Body of pancreas (tissue), 4 donors: ENCODE measurements at regions not wholly inside any gene's neighbourhood (a gene's known extent, or its start where the extent isn't known, plus 50 kb on each side); places are given as distances from the start of the nearest gene placed in this dataset.
A peak's percentile ranks its signal among the peaks of the same experiment; 100 is the strongest.

ENCODE experiments used
- ATAC-seq: fragments of 150-250 bp; one replicate; pipeline ENCODE4 v1.9.1; 2016
- DNase-seq, 4 donors: peaks; one replicate each; pipeline ENCODE4 v3.0.0-alpha.2; 2019
- H3K27ac ChIP-seq, 4 donors: fragments of 200-600 bp; sonication (generic); 1 replicate in 3 of 4; 2 replicates in 1 of 4; pipeline versions ENCODE4 v1.5.1 to v1.6.1; 2016 to 2019; ENCODE audit warnings: mild to moderate bottlenecking in 1 of 4, mixed read lengths in 1 of 4, moderate library complexity in 1 of 4
- H3K27me3 ChIP-seq, 2 donors: fragments of 200-600 bp; sonication (generic); one replicate each; pipeline ENCODE4 v1.6.0; 2016; ENCODE audit warnings: mild to moderate bottlenecking in 1 of 2
- H3K36me3 ChIP-seq, 2 donors: fragments of 200-600 bp; sonication (generic); replicated peaks in 1 of 2; 2 replicates each; pipeline ENCODE4 v1.5.1; 2016; ENCODE audit warnings: low read depth in 2 of 2; ENCODE audit not compliant: insufficient read depth in 1 of 2
- H3K4me1 ChIP-seq: fragments of 200-600 bp; sonication (generic); one replicate; pipeline ENCODE4 v1.6.0; 2016
- H3K4me3 ChIP-seq, 2 donors: fragments of 200-600 bp; sonication (generic); 1 replicate in 1 of 2; 2 replicates in 1 of 2; pipeline ENCODE4 v1.5.1; 2016 to 2019
- H3K9me3 ChIP-seq, 3 donors: fragments of 200-600 bp; sonication (generic); 1 replicate in 2 of 3; 2 replicates in 1 of 3; pipeline ENCODE4 v1.5.1; 2016
- CTCF ChIP-seq, 7 experiments: fragments of 450-650 bp in 4 of 7; fragments of 200-600 bp in 3 of 7; sonication (generic) in 3 of 7; IDR thresholded peaks; one replicate each; pipeline ENCODE4 v1.5.1; 2016 to 2019; ENCODE audit warnings: antibody characterized with exemption in 7 of 7
- POLR2A ChIP-seq, 3 donors: fragments of 450-650 bp; IDR thresholded peaks; one replicate each; pipeline ENCODE4 v1.6.1; 2016; ENCODE audit warnings: antibody characterized with exemption in 3 of 3, mild to moderate bottlenecking in 2 of 3
- WGBS, 2 donors: methylation state at CpG; one replicate each; pipeline ENCODE4 v1.1.5; 2017; 5-methylcytosine and 5-hydroxymethylcytosine counted together
- intact Hi-C: fragments of 100-400 bp; cut with DNase I; formaldehyde crosslinking; loops from one replicate; pipeline ENCODE4 v1.15.1; 2023

GRCh38 chr18:34959211-34959829 is 81.9 kb upstream of the MAPRE2 start:
- WGBS, 2 donors: 23 to 31% methylated on average over 1 of the region's 1 CpG
- no peaks in the 10 kb centered on the region for H3K9me3 ChIP-seq
- H3K4me1 ChIP-seq: peaks cover 5% of the 10 kb centered on the region
- DNase-seq (no peak), ATAC-seq (peak; percentile 80)
- intact Hi-C loops: no loop called here
- H3K36me3 ChIP-seq: no peaks in the 10 kb centered on the region
- TF ChIP-seq CTCF (IDR thresholded peaks at IDR 0.05): no peak
- no peak for TF ChIP-seq POLR2A (IDR thresholded peaks at IDR 0.05)
- H3K27ac ChIP-seq: no peak overlapping the region
- no peak overlapping the region for H3K4me3 ChIP-seq
- no peaks in the 10 kb centered on the region for H3K27me3 ChIP-seq

- no peak overlapping the region for H3K4me3 ChIP-seq
- H3K27me3 ChIP-seq: no peaks in the 10 kb centered on the region
- H3K27ac ChIP-seq: no peak overlapping the region
- TF ChIP-seq POLR2A (IDR thresholded peaks at IDR 0.05) (no peak), CTCF (IDR thresholded peaks at IDR 0.05) (no peak)
- DNase-seq (no peak), ATAC-seq (no peak)
- intact Hi-C loops: no loop called here
- H3K36me3 ChIP-seq: no peaks in the 10 kb centered on the region
- H3K4me1 ChIP-seq: peaks cover 5% of the 10 kb centered on the region
- 65 to 71% methylated on average over 4 of the region's 4 CpGs for WGBS, 2 donors
- H3K9me3 ChIP-seq: no peaks in the 10 kb centered on the region
Measured at GRCh38 chr18:34959989-34960388, 81.2 kb upstream of the MAPRE2 start.

- H3K4me3 ChIP-seq: no peak overlapping the region
- DNase-seq: no peak
- WGBS, 2 donors: 79 to 88% methylated on average over 1 of the region's 1 CpG
Measured at GRCh38 chr18:34965108-34965507, 76.1 kb upstream of the MAPRE2 start.

GRCh38 chr18:34965566-34965965 is 75.6 kb upstream of the MAPRE2 start:
- H3K9me3 ChIP-seq: no peaks in the 10 kb centered on the region
- DNase-seq (no peak), ATAC-seq (no peak)
- H3K27ac ChIP-seq: no peak overlapping the region
- H3K4me3 ChIP-seq: no peak overlapping the region
- WGBS, 2 donors: 59 to 70% methylated on average over 1 of the region's 1 CpG
- H3K4me1 ChIP-seq: no peaks in the 10 kb centered on the region
- intact Hi-C loops: no loop called here
- TF ChIP-seq POLR2A (IDR thresholded peaks at IDR 0.05) (no peak), CTCF (IDR thresholded peaks at IDR 0.05) (no peak)
- no peaks in the 10 kb centered on the region for H3K27me3 ChIP-seq
- no peaks in the 10 kb centered on the region for H3K36me3 ChIP-seq

More at GRCh38 chr18:34965108-34965507, 76.1 kb upstream of the MAPRE2 start:
- H3K4me1 ChIP-seq: no peaks in the 10 kb centered on the region
- H3K27ac ChIP-seq: no peak overlapping the region
- H3K36me3 ChIP-seq: no peaks in the 10 kb centered on the region
- no peak for ATAC-seq
- intact Hi-C loops: no loop called here
- no peaks in the 10 kb centered on the region for H3K9me3 ChIP-seq
- H3K27me3 ChIP-seq: no peaks in the 10 kb centered on the region
- no peak for TF ChIP-seq CTCF (IDR thresholded peaks at IDR 0.05)
- no peak for TF ChIP-seq POLR2A (IDR thresholded peaks at IDR 0.05)

- ATAC-seq: no peak
- 34 to 51% methylated on average over 3 of the region's 3 CpGs for WGBS, 2 donors
- H3K4me1 ChIP-seq: no peaks in the 10 kb centered on the region
- no peak overlapping the region for H3K27ac ChIP-seq
- DNase-seq: no peak
- no peaks in the 10 kb centered on the region for H3K27me3 ChIP-seq
- TF ChIP-seq POLR2A (IDR thresholded peaks at IDR 0.05) (no peak), CTCF (IDR thresholded peaks at IDR 0.05) (no peak)
- intact Hi-C loops: no loop called here
- H3K36me3 ChIP-seq: no peaks in the 10 kb centered on the region
- H3K9me3 ChIP-seq: no peaks in the 10 kb centered on the region
- no peak overlapping the region for H3K4me3 ChIP-seq
Measured at GRCh38 chr18:34970106-34970505, 71.1 kb upstream of the MAPRE2 start.
